Endometrial microvascular endothelial cells (primary cell): ENCODE measurements at regions not wholly inside any gene's neighbourhood (a gene's known extent, or its start where the extent isn't known, plus 50 kb on each side); places are given as distances from the start of the nearest gene placed in this dataset.
"Not testable (repeated sequence)": the region's sequence is repeated elsewhere in the genome, so short reads cannot be mapped to it uniquely, and the experiment has no call there.

Experiments
- in situ Hi-C: cut with HindIII; loops from 2 replicates; pipeline ENCODE4 v1.10.0; 2017; ENCODE audit warnings: low sequenced_read_pairs, low pct_unique_long_range_greater_than_20kb; ENCODE audit errors: inconsistent ontology term

DNA sequence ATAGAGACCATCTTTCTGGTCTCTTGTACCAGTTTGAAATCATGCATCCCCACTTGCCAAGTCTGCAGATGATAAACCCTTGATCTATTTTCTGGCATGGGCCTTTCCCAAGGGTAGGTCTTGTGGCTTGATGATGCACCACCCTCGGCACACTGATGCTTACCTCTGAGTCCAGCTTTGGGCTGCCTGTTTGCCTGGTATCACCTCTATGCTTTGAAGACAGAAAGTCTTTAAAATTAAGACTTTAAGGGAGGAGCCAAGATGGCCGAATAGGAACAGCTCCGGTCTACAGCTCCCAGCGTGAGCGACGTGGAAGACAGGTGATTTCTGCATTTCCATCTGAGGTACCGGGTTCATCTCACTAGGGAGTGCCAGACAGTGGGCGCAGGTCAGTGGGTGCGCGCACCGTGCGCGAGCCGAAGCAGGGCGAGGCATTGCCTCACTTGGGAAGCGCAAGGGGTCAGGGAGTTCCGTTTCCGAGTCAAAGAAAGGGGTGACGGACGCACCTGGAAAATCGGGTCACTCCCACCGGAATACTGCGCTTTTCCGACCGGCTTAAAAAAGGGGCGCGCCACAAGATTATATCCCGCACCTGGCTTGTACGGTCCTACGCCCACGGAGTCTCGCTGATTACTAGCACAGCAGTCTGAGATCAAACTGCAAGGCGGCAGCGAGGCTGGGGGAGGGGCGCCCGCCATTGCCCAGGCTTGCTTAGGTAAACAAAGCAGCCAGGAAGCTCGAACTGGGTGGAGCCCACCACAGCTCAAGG lies 202.4 kb upstream of the MCHR2 start:
- in situ Hi-C loops = not testable (repeated sequence)

DNA sequence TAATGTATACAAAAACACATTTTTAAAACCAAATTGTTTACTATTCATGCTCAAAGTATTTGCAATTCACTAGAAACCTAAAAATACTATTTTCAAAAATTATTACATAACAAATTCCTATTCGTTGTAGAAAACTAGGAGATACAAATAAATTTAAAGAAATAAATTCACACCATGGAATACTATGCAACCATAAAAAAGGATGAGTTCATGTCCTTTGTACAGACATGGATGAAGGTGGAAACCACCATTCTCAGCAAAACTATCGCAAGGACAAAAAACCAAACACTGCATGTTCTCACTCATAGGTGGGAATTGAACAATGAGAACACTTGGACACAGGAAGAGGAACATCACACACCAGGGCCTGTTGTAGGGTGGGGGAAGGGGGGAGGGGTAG lies 201.2 kb upstream of the MCHR2 start:
- in situ Hi-C loops = not testable (repeated sequence)

- in situ Hi-C loops = no loop called here
Observed at GRCh38 chr6:100194535-100194934, 200.5 kb upstream of the MCHR2 start.

GRCh38 chr6:100188754-100189153 lies 194.7 kb upstream of the MCHR2 start:
- in situ Hi-C loops = no loop called here

DNA sequence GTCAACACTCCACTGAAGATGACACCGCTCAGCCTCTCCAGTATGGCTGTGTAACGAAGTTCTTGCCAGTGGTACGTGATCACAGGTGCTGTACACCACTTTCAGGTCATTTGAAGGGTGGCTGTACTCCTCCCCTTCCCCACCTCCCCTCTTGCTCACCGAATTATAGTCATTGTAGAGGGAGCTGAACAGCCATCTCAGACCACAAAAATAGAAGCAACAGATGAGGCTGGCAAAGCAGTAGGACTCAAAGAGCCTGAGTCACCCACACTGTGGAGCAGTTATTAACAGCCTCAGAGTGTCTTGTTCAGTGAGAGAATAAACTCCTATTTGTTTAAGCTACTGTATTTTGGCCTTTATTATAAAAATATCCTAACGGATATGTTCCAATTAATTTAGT lies 192.5 kb upstream of the MCHR2 start:
- in situ Hi-C loops = no loop called here

DNA sequence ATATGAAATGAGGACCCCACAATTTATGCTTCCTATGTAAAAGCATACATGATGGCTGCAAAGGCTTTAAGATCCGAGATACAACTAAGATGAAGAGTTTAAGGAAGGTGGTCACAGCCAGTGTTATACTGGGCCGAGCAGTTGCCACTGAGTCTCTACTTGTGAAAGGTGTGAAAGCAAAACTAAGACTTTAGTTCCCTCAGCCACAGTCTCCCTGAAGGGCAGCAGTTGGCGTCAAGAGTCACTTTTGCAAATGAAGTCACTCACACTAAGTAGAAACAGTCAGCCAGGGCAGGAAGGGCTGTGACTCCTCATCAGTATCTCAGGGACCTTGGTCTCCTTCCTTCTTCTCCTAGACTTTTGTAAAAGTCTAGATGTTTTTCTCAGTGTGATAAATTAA lies 191.6 kb upstream of the MCHR2 start:
- in situ Hi-C loops = no loop called here

DNA sequence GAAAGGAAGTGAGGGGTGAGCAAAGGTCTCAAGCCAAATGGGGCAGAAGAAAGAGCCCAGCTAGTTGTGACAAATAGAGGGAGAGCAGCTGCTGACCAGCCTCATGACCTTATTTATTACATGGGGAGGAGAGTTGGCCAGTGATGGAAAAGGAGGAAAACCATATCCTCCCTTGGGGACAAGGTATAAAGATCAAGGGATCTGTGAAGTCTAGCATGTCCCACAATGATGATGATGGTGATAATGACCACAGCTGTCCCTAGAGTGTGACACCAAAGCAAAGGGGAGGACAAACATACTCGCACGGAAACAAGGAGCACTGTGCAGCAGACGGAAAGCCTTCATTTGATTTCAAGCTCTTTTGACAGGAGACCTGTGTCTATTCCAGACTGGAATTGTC lies 190.4 kb upstream of the MCHR2 start:
- in situ Hi-C loops = no loop called here

DNA sequence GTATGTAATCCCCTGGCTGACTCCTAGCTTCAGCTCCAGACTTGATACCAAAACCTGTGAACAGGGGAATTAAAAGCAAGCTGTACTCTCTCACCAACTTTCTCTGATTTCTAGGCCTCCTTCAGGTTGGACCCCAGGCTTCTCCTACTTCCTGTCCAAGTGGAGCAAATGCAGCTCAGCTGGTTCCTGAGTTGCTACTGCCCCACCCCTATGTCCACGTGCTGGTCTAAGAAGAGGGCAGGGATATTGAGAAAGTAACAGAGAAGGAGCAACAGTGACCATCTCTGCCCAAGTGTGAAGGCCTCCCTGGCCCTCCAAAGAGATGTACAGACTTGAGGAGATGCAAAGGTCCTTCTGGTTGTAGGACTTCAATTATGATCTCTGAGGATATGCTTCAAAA lies 188.3 kb upstream of the MCHR2 start:
- in situ Hi-C loops = no loop called here

- in situ Hi-C loops = no loop called here
Observed at GRCh38 chr6:100181309-100181708, 187.3 kb upstream of the MCHR2 start.

GRCh38 chr6:100179576-100179975 lies 185.6 kb upstream of the MCHR2 start:
- in situ Hi-C loops = no loop called here

GRCh38 chr6:100177956-100178355 lies 183.9 kb upstream of the MCHR2 start:
- in situ Hi-C loops = no loop called here

DNA sequence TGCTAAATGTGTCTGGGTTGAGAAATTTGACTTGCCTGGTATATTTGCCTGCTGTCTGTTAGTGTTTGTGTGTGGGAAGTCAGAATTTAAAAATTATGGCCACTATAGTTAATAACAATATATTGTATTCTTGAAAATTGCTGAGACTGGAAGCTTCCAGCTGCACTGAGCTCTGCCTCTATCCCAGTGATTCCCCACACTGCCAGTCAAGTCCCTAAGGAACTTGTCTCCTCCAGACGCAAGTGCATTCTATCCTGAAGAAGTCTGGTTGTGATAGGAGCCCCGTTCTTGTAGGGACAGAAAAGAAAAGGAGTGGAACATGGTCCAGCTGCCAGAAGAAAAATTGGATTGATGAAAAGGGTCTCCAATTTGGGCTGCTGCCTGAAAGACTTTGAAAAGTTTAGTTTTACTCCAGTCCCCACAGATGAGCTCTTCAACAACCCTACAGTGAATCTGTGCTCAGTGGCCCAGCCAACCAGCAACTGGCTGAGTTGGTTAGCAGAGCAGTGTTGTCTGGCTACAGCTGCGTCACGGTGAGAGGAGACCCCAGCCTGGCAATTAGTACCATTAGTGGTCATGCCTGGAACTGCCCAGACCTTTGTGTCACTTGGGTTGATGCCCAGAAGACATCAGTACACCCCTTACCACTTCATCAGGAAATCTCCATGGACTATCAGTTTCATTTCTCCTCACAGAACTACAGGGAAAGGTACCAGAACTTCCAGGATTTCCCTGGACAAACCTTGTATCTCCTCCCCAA lies 183.1 kb upstream of the MCHR2 start:
- in situ Hi-C loops = no loop called here

DNA sequence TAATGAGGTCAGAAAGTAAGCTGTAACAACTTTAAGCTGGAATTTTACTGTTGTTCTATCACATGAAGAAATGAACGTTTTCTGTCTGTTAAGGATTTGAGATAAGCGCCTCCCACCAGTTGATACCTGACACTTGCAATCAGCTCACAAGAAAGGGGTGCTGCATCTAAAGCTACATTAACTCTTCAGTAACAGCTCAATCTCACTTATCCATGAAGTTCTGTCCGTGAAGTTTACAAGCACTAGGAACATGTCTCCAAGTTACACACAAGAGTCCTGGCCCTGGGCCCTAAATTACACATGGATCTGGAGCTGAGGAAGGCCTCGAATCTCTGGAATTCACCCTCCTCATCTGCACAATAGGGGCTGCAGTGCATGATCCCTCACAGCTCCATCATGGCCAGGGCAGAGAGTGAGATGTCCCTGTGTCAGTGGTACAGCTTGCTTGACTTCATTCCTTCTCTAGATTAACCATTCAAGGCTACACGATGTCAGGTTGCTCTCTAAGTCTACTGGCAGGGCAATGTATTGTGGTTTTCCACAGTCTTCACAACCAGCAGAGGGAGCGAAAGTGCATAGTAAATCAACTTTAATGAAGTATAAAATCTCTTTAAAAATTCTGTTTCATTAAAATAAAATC lies 182.4 kb upstream of the MCHR2 start:
- in situ Hi-C loops = no loop called here

GRCh38 chr6:100175814-100176310 lies 181.8 kb upstream of the MCHR2 start:
- in situ Hi-C loops = no loop called here

DNA sequence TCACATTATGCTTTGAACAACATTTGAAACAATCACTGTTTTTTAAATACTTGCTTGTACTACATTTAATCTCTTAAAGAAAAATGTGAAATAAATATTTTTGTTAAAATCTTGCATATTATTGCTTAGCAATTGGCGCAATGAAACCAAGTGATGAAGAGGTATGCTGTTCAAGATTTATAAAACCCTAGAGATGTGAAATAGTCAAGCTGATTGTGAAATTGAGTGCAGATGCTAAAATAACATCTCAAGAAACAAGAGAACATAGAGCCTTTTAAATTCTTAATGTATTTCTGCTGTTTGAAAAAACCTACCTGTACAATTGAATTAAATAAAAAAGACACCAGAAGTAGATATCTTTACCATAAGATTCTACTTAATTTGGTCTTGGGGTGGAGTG lies 179.2 kb upstream of the MCHR2 start:
- in situ Hi-C loops = no loop called here

DNA sequence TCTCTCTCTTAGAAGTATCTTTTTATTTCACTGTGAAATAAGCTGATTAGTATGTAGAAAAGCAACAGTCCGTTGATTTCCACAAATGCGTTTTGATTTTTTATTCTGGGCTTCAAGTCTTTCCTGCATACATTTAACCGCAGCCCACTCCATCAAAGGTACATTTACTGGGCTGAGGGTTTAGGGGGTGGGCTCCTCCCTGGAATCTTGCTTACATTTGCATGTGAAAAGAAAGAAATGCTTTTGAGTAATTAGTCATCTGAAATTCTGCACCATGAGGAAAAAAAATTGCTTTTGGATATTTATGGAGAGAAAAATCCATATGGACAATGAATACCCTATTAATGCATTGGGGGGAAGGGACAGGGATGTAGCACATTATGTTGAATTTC lies 178.3 kb upstream of the MCHR2 start:
- in situ Hi-C loops = no loop called here

DNA sequence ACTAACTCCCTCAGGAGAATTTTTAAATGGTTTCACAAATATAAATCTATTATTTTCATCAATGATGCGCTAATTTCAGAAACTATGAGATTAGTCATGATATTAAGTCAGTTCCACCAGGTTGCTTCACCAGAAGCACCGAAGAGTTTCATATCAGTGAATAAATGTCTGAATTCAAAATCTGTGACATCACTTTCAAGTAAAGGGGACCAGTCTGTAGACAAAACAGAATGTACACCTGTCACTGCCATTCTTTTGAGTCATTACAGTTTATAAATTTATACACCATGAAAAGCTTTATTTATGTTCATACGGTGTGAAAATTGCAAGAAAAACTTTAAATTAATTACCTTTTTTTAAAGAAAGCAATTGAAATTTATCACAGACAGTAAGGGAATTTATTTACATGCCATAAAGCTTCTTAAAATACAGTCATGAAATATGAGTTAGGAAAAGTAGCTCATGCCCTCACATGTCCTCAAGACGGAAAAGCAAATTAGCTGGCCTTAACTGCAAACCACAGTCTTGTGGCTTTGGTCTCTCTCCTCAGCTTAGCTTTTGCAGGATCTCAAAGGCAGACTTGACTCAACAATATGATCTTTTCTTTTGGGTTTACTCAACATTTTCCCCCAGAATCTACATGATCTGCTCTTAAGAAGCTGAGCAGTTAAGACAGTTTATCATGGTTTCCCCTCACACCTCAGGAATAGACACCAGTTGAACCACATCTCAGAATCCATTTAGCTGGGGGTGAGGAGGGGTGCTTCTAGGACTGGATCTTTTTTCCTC lies 177.7 kb upstream of the MCHR2 start:
- in situ Hi-C loops = no loop called here

GRCh38 chr6:100168148-100168547 lies 174.1 kb upstream of the MCHR2 start:
- in situ Hi-C loops = no loop called here

DNA sequence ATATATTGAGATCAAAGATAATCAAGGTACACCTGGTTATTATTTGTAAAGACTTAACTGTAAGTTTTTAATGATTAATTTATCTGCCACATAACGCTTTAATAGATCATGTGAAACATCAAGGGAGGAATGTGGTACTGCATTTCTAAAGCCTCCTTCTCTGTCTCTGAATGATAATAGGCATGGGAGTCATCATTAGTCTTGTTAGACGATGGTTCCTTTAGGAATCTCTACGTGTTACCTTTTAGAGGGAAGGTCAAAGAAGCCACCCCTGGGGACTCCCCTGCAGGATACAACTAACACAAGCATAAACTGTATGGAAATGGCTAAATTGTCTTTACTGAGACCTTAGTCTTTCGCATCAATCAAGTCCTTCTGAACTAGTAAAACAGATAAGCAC lies 173.6 kb upstream of the MCHR2 start:
- in situ Hi-C loops = no loop called here
